Endothelial cell of umbilical vein (primary cell): ENCODE measurements at regions not wholly inside any gene's neighbourhood (a gene's known extent, or its start where the extent isn't known, plus 50 kb on each side); places are given as distances from the start of the nearest gene placed in this dataset.

Source experiments
- BruUV-seq: library from RNA; stranded (reverse); fragments of 400-500 nt; replicated peaks from 2 replicates; lab custom pipeline; 2021; lab: Mats Ljungman, UMichigan
- CTCF ChIA-PET: fragments of 300-600, 350-600 bp; sonication (Branson Sonifier 250); formaldehyde crosslinking; loops from one replicate; lab custom pipeline; 2021; ENCODE audit warnings: antibody characterized with exemption, inconsistent platforms; lab: Charles Lee
- POLR2A ChIA-PET: fragments of 300-600, 350-600 bp; sonication (Branson Sonifier 250); formaldehyde crosslinking; loops from one replicate; lab custom pipeline; 2021; ENCODE audit warnings: antibody characterized with exemption, inconsistent platforms; lab: Charles Lee
- DNase-seq: peaks from one replicate; pipeline ENCODE4 v3.0.0-alpha.2; 2011; ENCODE audit warnings: low read depth, low spot score
- FAIRE-seq: peaks from 2 replicates; lab custom pipeline; 2011; peaks lifted over from hg19 to GRCh38; lab: Jason Lieb, UNC
- H2AFZ ChIP-seq: 2 replicates; pipeline ENCODE4 v1.6.0; 2012; ENCODE audit warnings: low read depth, low read length, control low read depth, inconsistent platforms
- H3K27ac ChIP-seq: 2 replicates; pipeline ENCODE4 v1.5.1; 2011; ENCODE audit warnings: low read depth, mild to moderate bottlenecking, control low read depth, low read length, moderate library complexity; ENCODE audit not compliant: insufficient read depth
- H3K27me3 ChIP-seq, 2 experiments: 2 replicates each; pipeline versions ENCODE4 v1.6.0 to v1.6.1; 2011; ENCODE audit warnings: low read length in 2 of 2, mixed read lengths in 1 of 2; ENCODE audit not compliant: control insufficient read depth in 2 of 2, insufficient read depth in 2 of 2
- H3K36me3 ChIP-seq, 2 experiments: 2 replicates in 1 of 2; 3 replicates in 1 of 2; pipeline ENCODE4 v1.5.1; 2011; ENCODE audit warnings: low read length in 2 of 2, mild to moderate bottlenecking in 1 of 2, moderate library complexity in 1 of 2; ENCODE audit not compliant: control insufficient read depth in 2 of 2, insufficient read depth in 2 of 2; ENCODE audit errors: extremely low read depth in 1 of 2
- H3K4me1 ChIP-seq: 3 replicates; pipeline ENCODE4 v1.5.1; 2011; ENCODE audit warnings: mild to moderate bottlenecking, low read length; ENCODE audit not compliant: control insufficient read depth, insufficient read depth; ENCODE audit errors: extremely low read depth
- H3K4me2 ChIP-seq: 2 replicates; pipeline ENCODE4 v1.6.1; 2011; ENCODE audit warnings: low read length, control low read depth, mixed read lengths; ENCODE audit not compliant: insufficient read depth
- H3K4me3 ChIP-seq, 3 experiments: fragments of 200-600 bp in 1 of 3; sonication (generic), shearing (Covaris generic) in 1 of 3; replicated peaks in 1 of 3; 2 replicates each; pipeline ENCODE4 v1.5.1; 2011 to 2016; ENCODE audit warnings: control low read depth in 3 of 3, low read length in 3 of 3, mild to moderate bottlenecking in 2 of 3, inconsistent platforms in 1 of 3, low read depth in 1 of 3, moderate library complexity in 1 of 3; ENCODE audit not compliant: insufficient read depth in 1 of 3
- H3K79me2 ChIP-seq: 2 replicates; pipeline ENCODE4 v1.6.0; 2012; ENCODE audit warnings: low read length, inconsistent platforms; ENCODE audit not compliant: control insufficient read depth, insufficient read depth
- H3K9ac ChIP-seq: replicated peaks from 2 replicates; pipeline ENCODE3; 2011; ENCODE audit warnings: low read length, control low read depth; ENCODE audit not compliant: insufficient read depth; ENCODE audit errors: extremely low read depth
- H3K9me1 ChIP-seq: replicated peaks from 3 replicates; pipeline ENCODE4 v1.6.0; 2011; ENCODE audit warnings: mild to moderate bottlenecking, low read length; ENCODE audit not compliant: control insufficient read depth, insufficient read depth; ENCODE audit errors: extremely low read depth
- H3K9me3 ChIP-seq: replicated peaks from 2 replicates; pipeline ENCODE4 v1.5.1; 2012; ENCODE audit warnings: low read length, inconsistent platforms; ENCODE audit not compliant: control insufficient read depth, insufficient read depth
- H4K20me1 ChIP-seq: replicated peaks from 2 replicates; pipeline ENCODE3; 2011; ENCODE audit warnings: mild to moderate bottlenecking, low read length; ENCODE audit not compliant: control insufficient read depth, insufficient read depth; ENCODE audit errors: extremely low read depth
- EZH2 ChIP-seq: IDR thresholded peaks from 2 replicates; pipeline ENCODE4 v1.6.1; 2012; ENCODE audit warnings: borderline replicate concordance, low read depth, mild to moderate bottlenecking, moderate library complexity, low read length, inconsistent platforms; ENCODE audit not compliant: severe bottlenecking
- FOS ChIP-seq: IDR thresholded peaks from 2 replicates; pipeline ENCODE4 v1.6.1; 2011; ENCODE audit warnings: mild to moderate bottlenecking, low read length, moderate library complexity, borderline replicate concordance; ENCODE audit not compliant: insufficient read depth
- GATA2 ChIP-seq: IDR thresholded peaks from 2 replicates; pipeline ENCODE4 v1.7.0; 2011; ENCODE audit warnings: low read depth, mild to moderate bottlenecking, moderate library complexity, mixed read lengths, low read length; ENCODE audit not compliant: insufficient read length, insufficient read depth
- JUN ChIP-seq: IDR thresholded peaks from 2 replicates; pipeline ENCODE4 v1.6.1; 2011; ENCODE audit warnings: borderline replicate concordance, low read depth; ENCODE audit not compliant: insufficient read length, insufficient read depth
- MYC ChIP-seq: IDR thresholded peaks from one replicate; pipeline ENCODE4 v1.6.1; 2011; ENCODE audit warnings: mild to moderate bottlenecking, low read depth, low read length
- POLR2A ChIP-seq: IDR thresholded peaks from 2 replicates; pipeline ENCODE4 v1.6.1; 2012; ENCODE audit warnings: low read depth, mild to moderate bottlenecking, control low read depth, low read length
- POLR2AphosphoS5 ChIP-seq: IDR thresholded peaks from 2 replicates; pipeline ENCODE4 v1.6.1; 2012; ENCODE audit warnings: low read depth, mild to moderate bottlenecking, control low read depth, low read length, moderate library complexity; ENCODE audit not compliant: insufficient read depth
- dilution Hi-C: fragments of 300-500 bp; cut with MboI; formaldehyde crosslinking; loops from one replicate; pipeline ENCODE4 v1.15.0; 2019; ENCODE audit warnings: low sequenced_read_pairs; ENCODE audit not compliant: extremely low pct_ligation_motif_present
- intact Hi-C: fragments of 100-400 bp; cut with micrococcal nuclease; formaldehyde crosslinking; loops from one replicate; pipeline ENCODE4 v1.10.0; 2022
- TF ChIP-seq, protein P1 (sequence below), 2 donors: IDR thresholded peaks; 1 replicate in 1 of 2; 2 replicates in 1 of 2; pipeline ENCODE4 v1.5.1; 2011; ENCODE audit warnings: low read length in 2 of 2, mild to moderate bottlenecking in 2 of 2, moderate library complexity in 2 of 2, control low read depth in 1 of 2, inconsistent platforms in 1 of 2, low read depth in 1 of 2; ENCODE audit not compliant: insufficient read depth in 1 of 2; ENCODE audit errors: extremely low read depth in 1 of 2
- TF ChIP-seq, protein P2 (sequence below): IDR thresholded peaks from 2 replicates; pipeline ENCODE4 v1.6.1; 2011; ENCODE audit not compliant: insufficient read depth, insufficient read length

DNA sequence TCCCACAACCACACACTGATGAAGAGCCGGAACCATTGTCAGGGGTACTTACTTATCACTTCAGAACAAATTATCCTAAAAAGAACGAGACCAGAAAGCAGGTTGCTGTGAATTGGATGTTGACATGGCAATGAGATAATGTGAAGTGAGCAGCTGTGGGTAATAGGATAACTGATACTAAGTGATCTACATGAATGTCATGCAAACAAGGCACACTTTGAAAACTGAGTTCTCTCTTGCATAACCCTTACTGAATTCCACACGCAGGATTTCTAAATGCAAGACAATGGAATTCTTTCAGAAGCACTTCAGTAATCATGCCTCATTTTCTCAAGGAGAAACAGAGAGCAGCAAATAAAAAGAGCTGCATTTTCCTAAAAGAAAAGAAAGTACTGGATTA is 242.5 kb upstream of the TMEM229A start:
- no peak for FAIRE-seq
- H3K4me3 ChIP-seq: no peak overlapping the region
- no peak overlapping the region for H3K9ac ChIP-seq
- no TSS peak for BruUV-seq
- no peaks in the 10 kb centered on the region for H3K9me3 ChIP-seq
- no peaks in the 10 kb centered on the region for H4K20me1 ChIP-seq
- dilution Hi-C loops (no loop called here), intact Hi-C loops (no loop called here)
- no peak overlapping the region for H3K4me2 ChIP-seq
- no peaks in the 10 kb centered on the region for H3K36me3 ChIP-seq
- no peak for TF ChIP-seq EZH2
- no peak for TF ChIP-seq MYC
- TF ChIP-seq, protein P1, sequence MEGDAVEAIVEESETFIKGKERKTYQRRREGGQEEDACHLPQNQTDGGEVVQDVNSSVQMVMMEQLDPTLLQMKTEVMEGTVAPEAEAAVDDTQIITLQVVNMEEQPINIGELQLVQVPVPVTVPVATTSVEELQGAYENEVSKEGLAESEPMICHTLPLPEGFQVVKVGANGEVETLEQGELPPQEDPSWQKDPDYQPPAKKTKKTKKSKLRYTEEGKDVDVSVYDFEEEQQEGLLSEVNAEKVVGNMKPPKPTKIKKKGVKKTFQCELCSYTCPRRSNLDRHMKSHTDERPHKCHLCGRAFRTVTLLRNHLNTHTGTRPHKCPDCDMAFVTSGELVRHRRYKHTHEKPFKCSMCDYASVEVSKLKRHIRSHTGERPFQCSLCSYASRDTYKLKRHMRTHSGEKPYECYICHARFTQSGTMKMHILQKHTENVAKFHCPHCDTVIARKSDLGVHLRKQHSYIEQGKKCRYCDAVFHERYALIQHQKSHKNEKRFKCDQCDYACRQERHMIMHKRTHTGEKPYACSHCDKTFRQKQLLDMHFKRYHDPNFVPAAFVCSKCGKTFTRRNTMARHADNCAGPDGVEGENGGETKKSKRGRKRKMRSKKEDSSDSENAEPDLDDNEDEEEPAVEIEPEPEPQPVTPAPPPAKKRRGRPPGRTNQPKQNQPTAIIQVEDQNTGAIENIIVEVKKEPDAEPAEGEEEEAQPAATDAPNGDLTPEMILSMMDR (IDR thresholded peaks at IDR 0.05; ENCODE audit: extremely low read depth in 1 of 2, insufficient read depth in 1 of 2, low read depth in 1 of 2, low read length in 2 of 2): no peak
- TF ChIP-seq POLR2A: no peak
- TF ChIP-seq FOS: no peak
- TF ChIP-seq GATA2: no peak
- H3K79me2 ChIP-seq: no peaks in the 10 kb centered on the region
- H3K27ac ChIP-seq: no peak overlapping the region
- DNase-seq: no peak
- H2AFZ ChIP-seq: no peak overlapping the region
- POLR2A ChIA-PET: no interaction called here
- H3K4me1 ChIP-seq: no peaks in the 10 kb centered on the region
- CTCF ChIA-PET: no interaction called here
- no peaks in the 10 kb centered on the region for H3K27me3 ChIP-seq
- H3K9me1 ChIP-seq: no peaks in the 10 kb centered on the region

DNA sequence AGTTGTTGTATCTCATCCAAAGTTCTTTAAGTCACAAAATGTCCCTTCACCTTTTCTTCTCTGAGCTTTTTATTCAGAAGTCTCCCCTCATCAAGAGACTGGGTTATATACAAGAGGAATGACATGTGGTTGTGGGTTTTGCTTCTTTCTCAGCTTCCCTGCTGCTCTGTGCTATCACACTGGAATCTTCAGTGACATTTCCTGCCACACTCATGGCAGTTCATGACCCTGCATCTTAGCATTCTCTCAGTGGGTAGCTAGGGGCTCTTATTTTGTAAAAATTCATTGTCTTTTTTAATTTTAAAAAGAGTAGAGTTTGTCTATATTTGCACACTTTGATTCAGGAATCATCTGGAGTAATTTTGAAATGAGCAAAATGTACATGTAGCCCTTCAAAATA is 236.9 kb upstream of the TMEM229A start:
- no peaks in the 10 kb centered on the region for H3K4me1 ChIP-seq
- no peak for FAIRE-seq

More for the DNA sequence above, 236.9 kb upstream of the TMEM229A start:
- TF ChIP-seq FOS: no peak
- no peak for TF ChIP-seq POLR2AphosphoS5
- no peak for TF ChIP-seq POLR2A
- TF ChIP-seq, protein P1 (IDR thresholded peaks at IDR 0.05; ENCODE audit: extremely low read depth in 1 of 2, insufficient read depth in 1 of 2, low read depth in 1 of 2, low read length in 2 of 2): no peak
- TF ChIP-seq, protein P2, sequence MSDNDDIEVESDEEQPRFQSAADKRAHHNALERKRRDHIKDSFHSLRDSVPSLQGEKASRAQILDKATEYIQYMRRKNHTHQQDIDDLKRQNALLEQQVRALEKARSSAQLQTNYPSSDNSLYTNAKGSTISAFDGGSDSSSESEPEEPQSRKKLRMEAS: no peak
- no peak for TF ChIP-seq EZH2
- TF ChIP-seq MYC: no peak
- no peak for TF ChIP-seq JUN
- TF ChIP-seq GATA2: no peak
- CTCF ChIA-PET: interaction anchor here (1.7 kb wide), 1 partner anchor 8 kb away, joined by 3 read pairs; no protein-coding TSS in a partner anchor
- POLR2A ChIA-PET: no interaction called here
- Histone ChIP-seq H2AFZ (no peak overlapping the region), H3K9ac (no peak overlapping the region), H3K9me1 (no peaks in the 10 kb centered on the region), H4K20me1 (no peaks in the 10 kb centered on the region), H3K4me2 (no peak overlapping the region), H3K79me2 (no peaks in the 10 kb centered on the region), H3K36me3 (no peaks in the 10 kb centered on the region), H3K27me3 (no peaks in the 10 kb centered on the region), H3K27ac (no peak overlapping the region), H3K9me3 (no peaks in the 10 kb centered on the region), H3K4me3 (no peak overlapping the region)
- DNase-seq: no peak
- intact Hi-C loops (no loop called here), dilution Hi-C loops (no loop called here)
- BruUV-seq: no TSS peak
